SK-N-SH (cell line): ENCODE measurements at regions not wholly inside any gene's neighbourhood (a gene's known extent, or its start where the extent isn't known, plus 50 kb on each side); places are given as distances from the start of the nearest gene placed in this dataset.

Source experiments
- CTCF ChIA-PET: fragments of 300-600, 350-600 bp; formaldehyde crosslinking; extraction: SDS; loops from one replicate; lab custom pipeline; 2021; lab: Yijun Ruan, JAX
- POLR2A ChIA-PET: fragments of 350-600 bp; sonication (Branson Sonifier 250); formaldehyde crosslinking; extraction: SDS; loops from one replicate; lab custom pipeline; 2020; ENCODE audit warnings: antibody characterized with exemption, inconsistent platforms; lab: Yijun Ruan, JAX
- DNase-seq: peaks from one replicate; pipeline ENCODE4 v3.0.0; 2012
- H2AFZ ChIP-seq: fragments of 200-600 bp; sonication (generic); 2 replicates; pipeline ENCODE4 v1.8.1; 2016; ENCODE audit warnings: antibody characterized with exemption, mild to moderate bottlenecking, low read depth
- H3F3A ChIP-seq: fragments of 200-600 bp; sonication (generic); replicated peaks from 2 replicates; pipeline ENCODE3; 2016; ENCODE audit warnings: antibody characterized with exemption, mild to moderate bottlenecking; ENCODE audit not compliant: insufficient read depth
- H3K27ac ChIP-seq, 2 experiments: fragments of 200-500 bp in 1 of 2; fragments of 200-600 bp in 1 of 2; sonication (Bioruptor generic) in 1 of 2; sonication (generic), shearing (Covaris generic) in 1 of 2; 2 replicates each; pipeline versions ENCODE4 v1.5.1 to v1.6.1; 2014 to 2016; ENCODE audit warnings: low read depth in 2 of 2, inconsistent platforms in 1 of 2, low read length in 1 of 2, mild to moderate bottlenecking in 1 of 2, mixed read lengths in 1 of 2
- H3K27me3 ChIP-seq: fragments of 200-600 bp; sonication (generic), shearing (Covaris generic); 2 replicates; pipeline ENCODE4 v1.6.1; 2016; ENCODE audit warnings: mixed run types; ENCODE audit not compliant: insufficient read depth
- H3K36me3 ChIP-seq, 2 experiments: fragments of 200-500 bp in 1 of 2; fragments of 200-600 bp in 1 of 2; sonication (Bioruptor generic) in 1 of 2; sonication (generic) in 1 of 2; replicated peaks in 1 of 2; 2 replicates each; pipeline versions ENCODE3 to v1.5.1; 2014 to 2016; ENCODE audit warnings: low read length in 1 of 2, mild to moderate bottlenecking in 1 of 2; ENCODE audit not compliant: insufficient read depth in 2 of 2, control insufficient read depth in 1 of 2
- H3K4me1 ChIP-seq, 2 experiments: fragments of 200-500 bp in 1 of 2; fragments of 200-600 bp in 1 of 2; sonication (Bioruptor generic) in 1 of 2; sonication (generic), shearing (Covaris generic) in 1 of 2; 2 replicates each; pipeline versions ENCODE4 v1.5.1 to v1.6.1; 2014 to 2016; ENCODE audit warnings: low read depth in 1 of 2, low read length in 1 of 2, mixed run types in 1 of 2; ENCODE audit not compliant: insufficient read depth in 2 of 2, control insufficient read depth in 1 of 2
- H3K4me2 ChIP-seq: fragments of 200-600 bp; sonication (generic), shearing (Covaris generic); 2 replicates; pipeline ENCODE4 v1.6.1; 2017; ENCODE audit warnings: mixed run types
- H3K4me3 ChIP-seq, 2 experiments: fragments of 200-500 bp in 1 of 2; fragments of 200-600 bp in 1 of 2; sonication (Bioruptor generic) in 1 of 2; sonication (generic), shearing (Covaris generic) in 1 of 2; 2 replicates each; pipeline versions ENCODE4 v1.5.1 to v1.8.1; 2014 to 2016; ENCODE audit warnings: low read depth in 2 of 2, inconsistent platforms in 1 of 2, low read length in 1 of 2, mild to moderate bottlenecking in 1 of 2, mixed read lengths in 1 of 2, moderate library complexity in 1 of 2
- H3K79me2 ChIP-seq: fragments of 200-600 bp; sonication (generic); 2 replicates; pipeline ENCODE4 v1.8.1; 2017; ENCODE audit warnings: mild to moderate bottlenecking; ENCODE audit not compliant: insufficient read depth
- H3K9ac ChIP-seq: fragments of 200-600 bp; sonication (generic); 2 replicates; pipeline ENCODE4 v1.6.1; 2017; ENCODE audit warnings: mixed run types
- H3K9me2 ChIP-seq: fragments of 200-600 bp; sonication (generic); 2 replicates; pipeline ENCODE4 v1.6.1; 2017; ENCODE audit warnings: mixed run types
- H3K9me3 ChIP-seq: fragments of 200-600 bp; sonication (generic); 2 replicates; pipeline ENCODE4 v1.6.1; 2017; ENCODE audit warnings: mixed run types, mild to moderate bottlenecking, moderate library complexity
- H4K20me1 ChIP-seq: fragments of 200-600 bp; sonication (generic); 2 replicates; pipeline ENCODE4 v1.6.1; 2017; ENCODE audit warnings: mild to moderate bottlenecking, mixed run types; ENCODE audit not compliant: insufficient read depth
- CTCF ChIP-seq: fragments of 200-600 bp; sonication (generic); IDR thresholded peaks from 2 replicates; pipeline ENCODE4 v1.6.1; 2017; ENCODE audit warnings: antibody characterized with exemption, mild to moderate bottlenecking, moderate library complexity
- ELF1 ChIP-seq: IDR thresholded peaks from 2 replicates; pipeline ENCODE4 v1.4.0; 2012
- EP300 ChIP-seq, 2 experiments: IDR thresholded peaks; 2 replicates each; pipeline versions ENCODE4 v1.4.0 to v1.6.1; 2012; ENCODE audit warnings: borderline replicate concordance in 1 of 2, low read depth in 1 of 2, low read length in 1 of 2
- FOSL2 ChIP-seq: IDR thresholded peaks from 2 replicates; pipeline ENCODE4 v1.4.0; 2012; ENCODE audit warnings: low read depth, mild to moderate bottlenecking, moderate library complexity, borderline replicate concordance
- FOXJ3 ChIP-seq: sonication (generic); formaldehyde crosslinking; IDR thresholded peaks from 2 replicates; pipeline ENCODE4 v1.5.1; 2020; ENCODE audit warnings: mild to moderate bottlenecking, missing genetic modification reagents
- FOXM1 ChIP-seq: IDR thresholded peaks from 2 replicates; pipeline ENCODE4 v1.4.0; 2012; ENCODE audit warnings: low read depth, mild to moderate bottlenecking
- GATA2 ChIP-seq: sonication (generic); formaldehyde crosslinking; IDR thresholded peaks from 2 replicates; pipeline ENCODE4 v1.5.0; 2020; ENCODE audit warnings: mild to moderate bottlenecking, missing genetic modification reagents
- JUND ChIP-seq: IDR thresholded peaks from 2 replicates; pipeline ENCODE4 v1.4.0; 2012
- MAX ChIP-seq: IDR thresholded peaks from 2 replicates; pipeline ENCODE4 v1.4.0; 2012; ENCODE audit warnings: low read depth
- NRF1 ChIP-seq: IDR thresholded peaks from 2 replicates; pipeline ENCODE4 v1.6.1; 2012; ENCODE audit warnings: low read depth, mild to moderate bottlenecking, low read length
- RAD21 ChIP-seq: IDR thresholded peaks from 2 replicates; pipeline ENCODE4 v1.6.1; 2012; ENCODE audit warnings: mild to moderate bottlenecking, low read length
- RCOR1 ChIP-seq: fragments of 150-350 bp; IDR thresholded peaks from 2 replicates; pipeline ENCODE4 v1.6.1; 2017; ENCODE audit warnings: antibody characterized with exemption, low read length
- RFX5 ChIP-seq: IDR thresholded peaks from 2 replicates; pipeline ENCODE4 v1.6.1; 2012; ENCODE audit warnings: mild to moderate bottlenecking, improper control_type of control experiment, low read length
- SIN3A ChIP-seq: IDR thresholded peaks from 2 replicates; pipeline ENCODE4 v1.6.1; 2012; ENCODE audit warnings: low read depth, mild to moderate bottlenecking, low read length, moderate library complexity, borderline replicate concordance
- SMC3 ChIP-seq: IDR thresholded peaks from 2 replicates; pipeline ENCODE4 v1.6.1; 2012; ENCODE audit warnings: low read depth, low read length, improper control_type of control experiment
- TCF12 ChIP-seq: IDR thresholded peaks from 2 replicates; pipeline ENCODE4 v1.4.0; 2012
- WGBS: methylation state at CpG from one replicate; pipeline ENCODE4 v1.1.6; 2017; ENCODE audit warnings: low lambda C conversion rate; 5-methylcytosine and 5-hydroxymethylcytosine counted together
- TF ChIP-seq, protein P1 (sequence below): IDR thresholded peaks from 2 replicates; pipeline ENCODE4; 2012
- TF ChIP-seq, protein P2 (sequence below): fragments of 150-350 bp; IDR thresholded peaks from 2 replicates; pipeline ENCODE4 v1.6.1; 2017; ENCODE audit warnings: antibody characterized with exemption, low read length, low read depth, borderline replicate concordance

GRCh38 chr14:21804981-21805380 lies 131.4 kb upstream of the OR4E1 start:
- Histone ChIP-seq H3K9me3 (no peaks in the 10 kb centered on the region), H3K9me2 (no peaks in the 10 kb centered on the region), H4K20me1 (no peaks in the 10 kb centered on the region), H3K27ac (no peak overlapping the region), H3F3A (no peaks in the 10 kb centered on the region), H3K4me2 (no peak overlapping the region), H3K36me3 (no peaks in the 10 kb centered on the region), H3K4me1 (no peaks in the 10 kb centered on the region), H3K27me3 (peaks cover 14% of the 10 kb centered on the region; the same call in 1 of the 2 replicates), H3K79me2 (no peaks in the 10 kb centered on the region), H3K9ac (no peak overlapping the region)
- CTCF ChIA-PET = no interaction called here
- POLR2A ChIA-PET = no interaction called here
- WGBS = 6% methylated on average over 2 of the region's 2 CpGs
- TF ChIP-seq SMC3 (no peak), JUND (no peak), GATA2 (no peak), FOXM1 (no peak), FOXJ3 (no peak), RFX5 (no peak), CTCF (no peak), NRF1 (no peak), MAX (no peak)
- TF ChIP-seq, all 33 proteins: peak for 0
- no peak overlapping the region for H3K4me3 ChIP-seq
- no peak for DNase-seq
- no peak overlapping the region for H2AFZ ChIP-seq

GRCh38 chr14:21802441-21802840 lies 128.8 kb upstream of the OR4E1 start:
- Histone ChIP-seq H3K36me3 (no peaks in the 10 kb centered on the region), H3K27me3 (no peaks in the 10 kb centered on the region), H3K79me2 (no peaks in the 10 kb centered on the region), H3K4me3 (no peak overlapping the region), H3K4me2 (no peak overlapping the region), H3K27ac (no peak overlapping the region), H3K9me3 (no peaks in the 10 kb centered on the region), H3K9ac (no peak overlapping the region), H3K4me1 (no peaks in the 10 kb centered on the region), H3K9me2 (no peaks in the 10 kb centered on the region), H2AFZ (no peak overlapping the region), H4K20me1 (no peaks in the 10 kb centered on the region), H3F3A (no peaks in the 10 kb centered on the region)
- TF ChIP-seq CTCF = no peak
- TF ChIP-seq FOSL2 = no peak
- TF ChIP-seq, protein P1, sequence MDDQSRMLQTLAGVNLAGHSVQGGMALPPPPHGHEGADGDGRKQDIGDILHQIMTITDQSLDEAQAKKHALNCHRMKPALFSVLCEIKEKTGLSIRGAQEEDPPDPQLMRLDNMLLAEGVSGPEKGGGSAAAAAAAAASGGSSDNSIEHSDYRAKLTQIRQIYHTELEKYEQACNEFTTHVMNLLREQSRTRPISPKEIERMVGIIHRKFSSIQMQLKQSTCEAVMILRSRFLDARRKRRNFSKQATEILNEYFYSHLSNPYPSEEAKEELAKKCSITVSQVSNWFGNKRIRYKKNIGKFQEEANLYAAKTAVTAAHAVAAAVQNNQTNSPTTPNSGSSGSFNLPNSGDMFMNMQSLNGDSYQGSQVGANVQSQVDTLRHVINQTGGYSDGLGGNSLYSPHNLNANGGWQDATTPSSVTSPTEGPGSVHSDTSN = no peak
- TF ChIP-seq, protein P2, sequence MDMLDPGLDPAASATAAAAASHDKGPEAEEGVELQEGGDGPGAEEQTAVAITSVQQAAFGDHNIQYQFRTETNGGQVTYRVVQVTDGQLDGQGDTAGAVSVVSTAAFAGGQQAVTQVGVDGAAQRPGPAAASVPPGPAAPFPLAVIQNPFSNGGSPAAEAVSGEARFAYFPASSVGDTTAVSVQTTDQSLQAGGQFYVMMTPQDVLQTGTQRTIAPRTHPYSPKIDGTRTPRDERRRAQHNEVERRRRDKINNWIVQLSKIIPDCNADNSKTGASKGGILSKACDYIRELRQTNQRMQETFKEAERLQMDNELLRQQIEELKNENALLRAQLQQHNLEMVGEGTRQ = no peak
- no peak for TF ChIP-seq RCOR1
- TF ChIP-seq FOXM1 = no peak
- no peak for TF ChIP-seq ELF1
- TF ChIP-seq RAD21 = no peak
- no peak for TF ChIP-seq SIN3A
- no peak for TF ChIP-seq TCF12
- no peak for TF ChIP-seq EP300 (IDR thresholded peaks at IDR 0.05; ENCODE audit: borderline replicate concordance in 1 of 2, low read depth in 1 of 2, low read length in 1 of 2)
- CTCF ChIA-PET = interaction anchor here (0.9 kb wide), 1 partner anchor 18 kb away, joined by 3 read pairs; no protein-coding TSS in a partner anchor
- WGBS = 0% methylated on average over 1 of the region's 1 CpG
- DNase-seq = no peak
- POLR2A ChIA-PET = no interaction called here
